SK-N-MC (cell line): ENCODE measurements at regions not wholly inside any gene's neighbourhood (a gene's known extent, or its start where the extent isn't known, plus 50 kb on each side); places are given as distances from the start of the nearest gene placed in this dataset.

Experiments used
- EZH2 ChIP-seq: fragments of 200-600 bp; sonication (generic); IDR thresholded peaks from one replicate; pipeline ENCODE4 v1.6.1; 2017; ENCODE audit warnings: antibody characterized with exemption
- FOXP2 ChIP-seq: optimal IDR thresholded peaks from 2 replicates; pipeline ENCODE3; 2011; ENCODE audit warnings: mild to moderate bottlenecking, moderate library complexity; ENCODE audit not compliant: insufficient read depth; ENCODE audit errors: extremely low read length, control extremely low read depth
- POLR2AphosphoS5 ChIP-seq: IDR thresholded peaks from 2 replicates; pipeline ENCODE4 v1.6.1; 2012; ENCODE audit warnings: mild to moderate bottlenecking, low read depth, low read length, borderline replicate concordance

- TF ChIP-seq POLR2AphosphoS5 = no peak
- no peak for TF ChIP-seq EZH2
- no peak for TF ChIP-seq FOXP2
These were observed 262.8 kb upstream of the UBE2E3 start for GRCh38 chr2:180717588-180717987.
